ENCODE measurements at regions not wholly inside any gene's neighbourhood (a gene's known extent, or its start where the extent isn't known, plus 50 kb on each side); places are given as distances from the start of the nearest gene placed in this dataset.

- TF ChIP-seq ARNT (IDR thresholded peaks at IDR 0.05) (no peak), PKNOX1 (IDR thresholded peaks at IDR 0.05) (no peak), SP1 (IDR thresholded peaks at IDR 0.05) (no peak), ZNF384 (IDR thresholded peaks at IDR 0.05) (no peak), CTBP1 (IDR thresholded peaks at IDR 0.05; ENCODE audit: borderline replicate concordance) (no peak), FOXA1 (IDR thresholded peaks at IDR 0.05) (no peak), FOXM1 (IDR thresholded peaks at IDR 0.05; ENCODE audit: borderline replicate concordance) (no peak), TARDBP (IDR thresholded peaks at IDR 0.05) (no peak), NFRKB (IDR thresholded peaks at IDR 0.05) (no peak), BHLHE40 (IDR thresholded peaks at IDR 0.05; ENCODE audit: borderline replicate concordance) (no peak), ELF4 (IDR thresholded peaks at IDR 0.05) (no peak), L3MBTL2 (conservative IDR thresholded peaks at IDR 0.05) (no peak)
Measured at GRCh38 chr16:35686595-35686994, 2227.2 kb downstream of the TP53TG3F start.

Measured in HEK293T (cell line).